ENCODE measurements at regions not wholly inside any gene's neighbourhood (a gene's known extent, or its start where the extent isn't known, plus 50 kb on each side); places are given as distances from the start of the nearest gene placed in this dataset.

- intact Hi-C loops (cut with DNase I; ENCODE audit: low total_unique reads): no loop called here
- no peak for DNase-seq
- no peaks in the 10 kb centered on the region for H3K9me3 ChIP-seq
- TF ChIP-seq POLR2A (IDR thresholded peaks at IDR 0.05) (no peak), CTCF (IDR thresholded peaks at IDR 0.05) (no peak)
- no peaks in the 10 kb centered on the region for H3K36me3 ChIP-seq (ENCODE audit: low read depth, missing control alignments)
- no peaks in the 10 kb centered on the region for H3K4me1 ChIP-seq
- no peaks in the 10 kb centered on the region for H3K27me3 ChIP-seq
- H3K4me3 ChIP-seq: no peak overlapping the region
- 61 to 74% methylated on average over 6 of the region's 6 CpGs for WGBS, 2 donors
- no peak overlapping the region for H3K27ac ChIP-seq
These were observed 144.6 kb upstream of the KIT start for GRCh38 chr4:54513204-54513603.

- Histone ChIP-seq H3K4me3 (no peak overlapping the region), H3K27ac (no peak overlapping the region), H3K9me3 (no peaks in the 10 kb centered on the region), H3K27me3 (no peaks in the 10 kb centered on the region), H3K4me1 (no peaks in the 10 kb centered on the region), H3K36me3 (ENCODE audit: low read depth, missing control alignments) (no peaks in the 10 kb centered on the region)
- no peak for DNase-seq
- intact Hi-C loops (cut with DNase I; ENCODE audit: low total_unique reads): no loop called here
- TF ChIP-seq CTCF (IDR thresholded peaks at IDR 0.05): no peak
- no peak for TF ChIP-seq POLR2A (IDR thresholded peaks at IDR 0.05)
These were observed 144.0 kb upstream of the KIT start for GRCh38 chr4:54513741-54514140.

GRCh38 chr4:54516556-54517215, 141.1 kb upstream of the KIT start:
- no peaks in the 10 kb centered on the region for H3K36me3 ChIP-seq (ENCODE audit: low read depth, missing control alignments)
- no peak overlapping the region for H3K4me3 ChIP-seq
- no peaks in the 10 kb centered on the region for H3K27me3 ChIP-seq
- no peaks in the 10 kb centered on the region for H3K9me3 ChIP-seq
- intact Hi-C loops (cut with DNase I; ENCODE audit: low total_unique reads): no loop called here
- TF ChIP-seq POLR2A (IDR thresholded peaks at IDR 0.05) (no peak), CTCF (IDR thresholded peaks at IDR 0.05) (no peak)
- H3K27ac ChIP-seq: no peak overlapping the region
- WGBS, 2 donors: 28 to 40% methylated on average over 3 to 4 of the region's 4 CpGs
- no peaks in the 10 kb centered on the region for H3K4me1 ChIP-seq
- DNase-seq: no peak

GRCh38 chr4:54517781-54518444, 139.8 kb upstream of the KIT start:
- H3K4me3 ChIP-seq: no peak overlapping the region
- H3K4me1 ChIP-seq: no peaks in the 10 kb centered on the region
- intact Hi-C loops (cut with DNase I; ENCODE audit: low total_unique reads): no loop called here
- WGBS, 2 donors: 93 to 97% methylated on average over 3 of the region's 3 CpGs
- DNase-seq: no peak
- TF ChIP-seq CTCF (IDR thresholded peaks at IDR 0.05) (no peak), POLR2A (IDR thresholded peaks at IDR 0.05) (no peak)
- H3K9me3 ChIP-seq: no peaks in the 10 kb centered on the region
- H3K36me3 ChIP-seq (ENCODE audit: low read depth, missing control alignments): no peaks in the 10 kb centered on the region
- H3K27me3 ChIP-seq: no peaks in the 10 kb centered on the region
- no peak overlapping the region for H3K27ac ChIP-seq

GRCh38 chr4:54525602-54526001, 132.2 kb upstream of the KIT start:
- H3K27ac ChIP-seq: no peak overlapping the region
- H3K4me3 ChIP-seq: no peak overlapping the region
- no peak for DNase-seq
- TF ChIP-seq CTCF (IDR thresholded peaks at IDR 0.05): no peak
- no peak for TF ChIP-seq POLR2A (IDR thresholded peaks at IDR 0.05)
- intact Hi-C loops (cut with DNase I; ENCODE audit: low total_unique reads): no loop called here
- H3K9me3 ChIP-seq: no peaks in the 10 kb centered on the region
- 68 to 83% methylated on average over 3 of the region's 3 CpGs for WGBS, 2 donors
- no peaks in the 10 kb centered on the region for H3K4me1 ChIP-seq
- H3K36me3 ChIP-seq (ENCODE audit: low read depth, missing control alignments): no peaks in the 10 kb centered on the region
- no peaks in the 10 kb centered on the region for H3K27me3 ChIP-seq
